Nephron (organoid): ENCODE measurements at regions not wholly inside any gene's neighbourhood (a gene's known extent, or its start where the extent isn't known, plus 50 kb on each side); places are given as distances from the start of the nearest gene placed in this dataset.

Source experiments
- H3K27ac Mint-ChIP-seq, 3 experiments: 2 replicates each; pipeline ENCODE4 v1.8.0; 2020; ENCODE audit warnings: mixed read lengths in 3 of 3, mild to moderate bottlenecking in 2 of 3, moderate library complexity in 1 of 3
- H3K27me3 Mint-ChIP-seq: 2 replicates; pipeline ENCODE4 v1.8.0; 2021; ENCODE audit warnings: low read depth, mild to moderate bottlenecking, moderate library complexity, mixed read lengths
- H3K36me3 Mint-ChIP-seq: 2 replicates; pipeline ENCODE4 v1.8.0; 2020; ENCODE audit warnings: low read depth, mixed read lengths
- H3K4me1 Mint-ChIP-seq: 2 replicates; pipeline ENCODE4 v1.8.0; 2020; ENCODE audit warnings: mixed read lengths
- H3K4me3 Mint-ChIP-seq, 3 experiments: 2 replicates each; pipeline ENCODE4 v1.8.0; 2020; ENCODE audit warnings: mild to moderate bottlenecking in 3 of 3, mixed read lengths in 3 of 3, moderate library complexity in 2 of 3
- H3K9me3 Mint-ChIP-seq: 2 replicates; pipeline ENCODE4 v1.8.0; 2020; ENCODE audit warnings: mixed read lengths
- TF ChIP-seq, protein P1 (sequence below), 3 experiments: fragments of 200-600 bp; sonication (generic); IDR thresholded peaks; one replicate each; pipeline ENCODE4 v1.5.0; 2021; ENCODE audit warnings: antibody characterized with exemption in 3 of 3; ENCODE audit not compliant: unreplicated experiment in 3 of 3

DNA sequence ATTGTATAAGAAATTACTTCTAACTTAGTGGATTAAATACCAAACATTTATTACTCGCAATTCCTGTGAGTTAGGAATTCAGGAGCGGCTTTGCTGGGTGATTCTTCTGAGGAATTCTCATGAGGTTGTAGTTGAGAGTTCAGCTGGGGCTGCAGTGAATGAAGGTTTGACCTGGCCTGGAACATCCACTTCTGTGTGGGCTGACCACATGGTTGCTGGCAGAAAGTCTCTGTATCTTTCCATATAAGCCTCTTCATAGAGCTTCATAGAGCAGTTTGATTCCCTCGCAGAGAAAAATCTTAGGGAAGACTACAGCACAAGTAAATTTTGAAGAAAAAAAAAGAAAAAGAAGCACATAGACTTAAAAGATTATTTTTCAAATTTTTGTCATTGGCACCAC is 339.7 kb upstream of the NWD2 start:
- TF ChIP-seq, protein P1, sequence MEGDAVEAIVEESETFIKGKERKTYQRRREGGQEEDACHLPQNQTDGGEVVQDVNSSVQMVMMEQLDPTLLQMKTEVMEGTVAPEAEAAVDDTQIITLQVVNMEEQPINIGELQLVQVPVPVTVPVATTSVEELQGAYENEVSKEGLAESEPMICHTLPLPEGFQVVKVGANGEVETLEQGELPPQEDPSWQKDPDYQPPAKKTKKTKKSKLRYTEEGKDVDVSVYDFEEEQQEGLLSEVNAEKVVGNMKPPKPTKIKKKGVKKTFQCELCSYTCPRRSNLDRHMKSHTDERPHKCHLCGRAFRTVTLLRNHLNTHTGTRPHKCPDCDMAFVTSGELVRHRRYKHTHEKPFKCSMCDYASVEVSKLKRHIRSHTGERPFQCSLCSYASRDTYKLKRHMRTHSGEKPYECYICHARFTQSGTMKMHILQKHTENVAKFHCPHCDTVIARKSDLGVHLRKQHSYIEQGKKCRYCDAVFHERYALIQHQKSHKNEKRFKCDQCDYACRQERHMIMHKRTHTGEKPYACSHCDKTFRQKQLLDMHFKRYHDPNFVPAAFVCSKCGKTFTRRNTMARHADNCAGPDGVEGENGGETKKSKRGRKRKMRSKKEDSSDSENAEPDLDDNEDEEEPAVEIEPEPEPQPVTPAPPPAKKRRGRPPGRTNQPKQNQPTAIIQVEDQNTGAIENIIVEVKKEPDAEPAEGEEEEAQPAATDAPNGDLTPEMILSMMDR (IDR thresholded peaks at IDR 0.05; ENCODE audit: unreplicated experiment in 3 of 3) = no peak
- no peaks in the 10 kb centered on the region for H3K36me3 Mint-ChIP-seq
- H3K27ac Mint-ChIP-seq = no peak overlapping the region
- H3K27me3 Mint-ChIP-seq = no peaks in the 10 kb centered on the region
- no peaks in the 10 kb centered on the region for H3K4me1 Mint-ChIP-seq
- H3K4me3 Mint-ChIP-seq = no peak overlapping the region
- no peaks in the 10 kb centered on the region for H3K9me3 Mint-ChIP-seq

DNA sequence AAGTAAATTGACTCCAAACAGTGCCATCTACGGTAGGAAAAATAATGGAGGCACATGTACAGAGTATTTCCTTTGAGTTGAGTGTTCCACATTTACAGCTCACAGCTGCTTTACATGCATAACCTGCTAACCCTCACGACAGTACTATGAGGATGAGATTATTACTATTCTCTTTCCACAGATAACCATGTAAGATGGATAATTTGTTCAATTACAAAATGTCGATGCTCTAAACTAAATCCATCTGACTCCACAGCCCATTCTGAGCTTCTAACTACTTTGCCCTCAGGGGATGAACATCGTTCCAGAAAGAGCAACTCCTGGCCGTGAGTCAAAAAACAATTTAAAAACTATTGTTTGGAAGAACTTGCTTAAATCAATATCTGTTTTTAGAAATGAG is 330.4 kb upstream of the NWD2 start:
- H3K36me3 Mint-ChIP-seq = no peaks in the 10 kb centered on the region
- H3K27ac Mint-ChIP-seq = no peak overlapping the region
- no peaks in the 10 kb centered on the region for H3K27me3 Mint-ChIP-seq
- TF ChIP-seq, protein P1 (IDR thresholded peaks at IDR 0.05; ENCODE audit: unreplicated experiment in 3 of 3) = no peak
- no peaks in the 10 kb centered on the region for H3K4me1 Mint-ChIP-seq
- H3K4me3 Mint-ChIP-seq = no peak overlapping the region
- H3K9me3 Mint-ChIP-seq = no peaks in the 10 kb centered on the region

DNA sequence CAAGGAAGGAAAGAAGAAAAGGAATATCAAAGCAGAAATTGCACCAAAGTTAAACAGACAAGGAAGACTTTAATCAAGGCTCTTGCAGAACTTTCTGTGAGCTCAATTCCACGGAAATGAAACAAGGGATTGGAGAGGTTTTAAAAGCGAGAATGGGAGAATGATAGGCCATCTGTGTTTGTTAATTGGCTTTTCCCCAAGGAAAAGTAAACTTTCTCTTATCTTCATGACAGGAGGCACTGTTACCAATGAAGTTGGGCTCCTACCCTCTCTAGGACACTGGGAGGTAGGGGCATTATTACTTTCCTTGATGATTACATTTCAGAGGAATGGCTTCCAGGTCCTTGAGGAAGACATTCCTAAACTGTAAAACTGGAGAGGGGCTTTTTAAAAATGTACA is 328.8 kb upstream of the NWD2 start:
- Mint-ChIP-seq H3K4me3 (no peak overlapping the region), H3K27me3 (no peaks in the 10 kb centered on the region), H3K36me3 (no peaks in the 10 kb centered on the region), H3K9me3 (no peaks in the 10 kb centered on the region), H3K27ac (no peak overlapping the region), H3K4me1 (no peaks in the 10 kb centered on the region)
- TF ChIP-seq, protein P1 (IDR thresholded peaks at IDR 0.05; ENCODE audit: unreplicated experiment in 3 of 3) = no peak

DNA sequence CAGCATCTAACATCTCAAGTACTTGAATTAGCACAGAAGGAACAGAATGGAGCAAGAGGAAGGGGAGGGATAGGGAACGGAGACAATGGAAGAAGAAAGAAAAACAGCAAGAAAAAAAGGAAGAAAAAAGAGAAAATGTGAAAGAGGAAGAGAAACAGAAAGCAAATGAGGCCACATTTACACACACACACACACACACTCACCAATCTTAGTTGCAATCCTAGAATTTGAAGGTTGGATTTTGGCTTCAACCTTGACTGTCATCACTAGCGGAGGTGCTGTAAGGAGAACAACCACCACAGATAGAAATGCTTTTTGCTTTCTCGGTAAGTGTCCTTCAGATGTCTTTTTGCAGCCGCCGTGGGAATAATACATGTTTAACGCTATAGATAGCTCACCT is 327.1 kb upstream of the NWD2 start:
- Mint-ChIP-seq H3K4me3 (no peak overlapping the region), H3K27me3 (no peaks in the 10 kb centered on the region), H3K9me3 (no peaks in the 10 kb centered on the region), H3K36me3 (no peaks in the 10 kb centered on the region), H3K27ac (no peak overlapping the region), H3K4me1 (no peaks in the 10 kb centered on the region)
- TF ChIP-seq, protein P1 (IDR thresholded peaks at IDR 0.05; ENCODE audit: unreplicated experiment in 3 of 3) = no peak

DNA sequence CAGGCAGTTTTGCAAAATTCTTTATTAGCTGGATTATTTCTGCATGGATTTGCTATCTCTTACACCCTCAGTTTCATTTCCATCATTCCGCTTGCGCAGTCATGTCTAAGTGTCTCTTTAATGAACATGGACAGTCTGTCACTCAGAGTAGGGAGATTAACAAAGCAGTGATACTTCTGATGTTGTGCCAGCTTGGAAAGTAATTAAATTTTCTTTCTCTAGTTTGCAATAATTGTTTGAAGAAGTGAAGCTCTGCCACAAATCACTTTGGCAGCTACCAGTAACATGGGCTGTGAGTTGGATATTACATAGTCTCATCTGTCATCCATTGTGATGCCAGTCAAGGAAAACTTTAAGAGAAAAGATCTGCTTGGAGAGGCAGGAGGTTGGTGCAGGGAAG is 324.8 kb upstream of the NWD2 start:
- TF ChIP-seq, protein P1 (IDR thresholded peaks at IDR 0.05; ENCODE audit: unreplicated experiment in 3 of 3) = no peak
- Mint-ChIP-seq H3K9me3 (no peaks in the 10 kb centered on the region), H3K4me3 (no peak overlapping the region), H3K4me1 (no peaks in the 10 kb centered on the region), H3K27ac (no peak overlapping the region), H3K36me3 (no peaks in the 10 kb centered on the region), H3K27me3 (no peaks in the 10 kb centered on the region)

DNA sequence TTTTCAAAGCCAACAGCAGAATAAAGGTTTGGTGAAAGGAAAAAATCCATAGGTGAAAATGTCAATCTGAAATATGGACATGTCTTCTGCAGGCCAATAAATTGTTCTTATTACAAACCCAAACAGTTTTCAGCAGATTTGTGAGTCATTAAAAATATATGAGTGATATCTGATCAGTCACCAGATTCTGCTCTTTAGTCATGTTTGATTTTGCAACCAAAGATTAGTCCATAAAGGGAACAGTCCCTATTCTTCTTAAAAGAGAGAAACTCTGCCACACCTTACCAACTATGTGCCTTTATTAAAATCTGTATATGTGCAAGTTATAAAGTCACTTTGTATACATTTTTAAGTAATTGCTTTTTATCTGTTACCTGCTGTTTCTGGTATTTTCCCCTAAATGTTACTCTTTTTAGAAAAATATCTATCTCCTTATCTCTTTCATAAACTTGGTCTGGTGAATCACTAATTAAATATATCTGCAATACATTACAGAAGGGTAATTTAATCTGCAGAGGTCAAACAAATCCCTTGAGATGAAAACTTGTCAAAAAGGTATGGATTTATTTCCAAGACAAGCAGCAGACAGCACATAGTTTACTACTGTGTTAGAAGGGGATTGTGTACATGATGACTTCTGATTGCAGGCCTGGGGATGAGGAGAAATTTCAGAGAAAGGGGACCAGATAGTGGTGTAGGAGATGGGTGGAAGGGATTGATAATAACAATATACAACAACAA is 322.9 kb upstream of the NWD2 start:
- no peaks in the 10 kb centered on the region for H3K9me3 Mint-ChIP-seq
- H3K27me3 Mint-ChIP-seq = no peaks in the 10 kb centered on the region
- H3K36me3 Mint-ChIP-seq = no peaks in the 10 kb centered on the region
- H3K4me3 Mint-ChIP-seq = no peak overlapping the region
- TF ChIP-seq, protein P1 (IDR thresholded peaks at IDR 0.05; ENCODE audit: unreplicated experiment in 3 of 3) = no peak
- no peak overlapping the region for H3K27ac Mint-ChIP-seq
- H3K4me1 Mint-ChIP-seq = no peaks in the 10 kb centered on the region
